Endodermal cell (in vitro differentiated cells): ENCODE measurements at regions not wholly inside any gene's neighbourhood (a gene's known extent, or its start where the extent isn't known, plus 50 kb on each side); places are given as distances from the start of the nearest gene placed in this dataset.

Source experiments
- DNase-seq: peaks from one replicate; pipeline ENCODE4 v3.0.0-alpha.2; 2017
- H3K27ac ChIP-seq: 2 replicates; pipeline ENCODE4 v1.5.1; 2013; ENCODE audit warnings: mild to moderate bottlenecking, low read depth, low read length, moderate library complexity
- H3K27me3 ChIP-seq: 2 replicates; pipeline ENCODE4 v1.6.1; 2013; ENCODE audit warnings: mild to moderate bottlenecking, low read length, moderate library complexity; ENCODE audit not compliant: insufficient read depth, control insufficient read depth, poor library complexity, severe bottlenecking
- H3K36me3 ChIP-seq: 2 replicates; pipeline ENCODE4 v1.7.0; 2013; ENCODE audit warnings: mild to moderate bottlenecking, low read length, moderate library complexity; ENCODE audit not compliant: control insufficient read depth, insufficient read depth
- H3K4me1 ChIP-seq: one replicate; pipeline ENCODE4 v1.7.0; 2013; ENCODE audit warnings: low read length; ENCODE audit not compliant: control insufficient read depth, insufficient read depth
- H3K4me3 ChIP-seq: 2 replicates; pipeline ENCODE4 v1.5.1; 2013; ENCODE audit warnings: mild to moderate bottlenecking, low read length, moderate library complexity
- H3K9ac ChIP-seq: 2 replicates; pipeline ENCODE4 v1.6.1; 2013; ENCODE audit warnings: mild to moderate bottlenecking, low read length, moderate library complexity; ENCODE audit not compliant: poor library complexity, severe bottlenecking; ENCODE audit errors: extremely low read depth
- H3K9me3 ChIP-seq: 2 replicates; pipeline ENCODE4 v1.6.1; 2013; ENCODE audit warnings: mild to moderate bottlenecking, low read length, moderate library complexity; ENCODE audit not compliant: control insufficient read depth
- H3K27ac Mint-ChIP-seq: 2 replicates; pipeline ENCODE4 v1.8.0; 2020; ENCODE audit warnings: mixed read lengths
- H3K27me3 Mint-ChIP-seq: 2 replicates; pipeline ENCODE4 v1.8.0; 2021; ENCODE audit warnings: mild to moderate bottlenecking, mixed read lengths; ENCODE audit not compliant: insufficient read depth
- H3K36me3 Mint-ChIP-seq: 2 replicates; pipeline ENCODE4 v1.8.0; 2020; ENCODE audit warnings: low read depth, mixed read lengths
- H3K4me1 Mint-ChIP-seq: 2 replicates; pipeline ENCODE4 v1.8.0; 2020; ENCODE audit warnings: mixed read lengths
- H3K4me3 Mint-ChIP-seq: 2 replicates; pipeline ENCODE4 v1.8.0; 2020; ENCODE audit warnings: mild to moderate bottlenecking, moderate library complexity, mixed read lengths
- H3K9me3 Mint-ChIP-seq: 2 replicates; pipeline ENCODE4 v1.8.0; 2020; ENCODE audit warnings: mild to moderate bottlenecking, mixed read lengths
- CTCF ChIP-seq: fragments of 200-600 bp; sonication (generic); conservative IDR thresholded peaks from 2 replicates; pipeline ENCODE4 v1.5.0; 2021; ENCODE audit warnings: antibody characterized with exemption, mild to moderate bottlenecking
- WGBS, 2 experiments: methylation state at CpG; one replicate each; pipeline versions ENCODE4 v1.1.5 to v1.1.7; 2013; ENCODE audit warnings: missing lambda C conversion rate in 2 of 2, mixed read lengths in 1 of 2; ENCODE audit not compliant: insufficient coverage in 1 of 2, insufficient read length in 1 of 2; 5-methylcytosine and 5-hydroxymethylcytosine counted together

GRCh38 chr12:47015381-47015780, 64.0 kb upstream of the PCED1B start:
- no peak for DNase-seq
- no peak overlapping the region for H3K27ac Mint-ChIP-seq
- Histone ChIP-seq H3K27me3 (no peaks in the 10 kb centered on the region), H3K4me3 (no peak overlapping the region), H3K4me1 (no peaks in the 10 kb centered on the region), H3K27ac (no peak overlapping the region), H3K9ac (no peak overlapping the region), H3K36me3 (no peaks in the 10 kb centered on the region), H3K9me3 (no peaks in the 10 kb centered on the region)
- peaks cover 8% of the 10 kb centered on the region for H3K27me3 Mint-ChIP-seq
- 96 to 100% methylated on average over 1 of the region's 1 CpG for WGBS, 2 experiments
- no peaks in the 10 kb centered on the region for H3K9me3 Mint-ChIP-seq
- no peaks in the 10 kb centered on the region for H3K36me3 Mint-ChIP-seq
- no peak overlapping the region for H3K4me3 Mint-ChIP-seq
- TF ChIP-seq CTCF, result no peak
- no peaks in the 10 kb centered on the region for H3K4me1 Mint-ChIP-seq

DNA sequence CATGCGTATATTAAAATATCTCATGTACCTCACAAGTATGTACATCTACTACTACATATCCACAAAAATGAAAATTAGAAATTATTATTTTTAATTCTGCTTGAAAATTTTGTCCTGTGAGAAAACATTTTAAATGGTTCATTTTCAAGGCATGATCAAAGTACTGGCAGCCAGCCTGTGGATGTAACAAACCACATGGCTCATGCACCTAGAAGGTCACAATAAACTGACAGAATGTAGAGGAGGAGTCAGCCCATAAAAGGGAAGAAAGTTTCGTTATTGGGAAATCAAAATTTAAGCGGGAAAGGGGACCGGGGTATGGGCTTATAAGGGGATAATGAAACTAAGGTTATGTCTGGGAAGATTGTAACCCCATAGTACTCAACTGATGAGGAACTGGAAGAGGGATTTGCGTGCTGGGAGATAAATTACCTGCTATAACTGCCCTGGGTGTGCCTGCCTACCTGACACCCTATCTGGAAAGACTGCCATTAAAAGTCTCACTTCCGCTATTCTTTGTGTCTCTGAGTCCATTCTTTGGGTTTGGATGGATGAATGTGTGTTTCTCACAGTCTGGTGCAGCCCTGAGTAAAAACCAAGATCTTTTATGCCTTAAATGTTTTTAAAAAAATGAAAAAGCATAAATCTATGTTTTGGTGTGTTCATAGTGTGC, 62.2 kb upstream of the PCED1B start:
- Mint-ChIP-seq H3K4me1 (no peaks in the 10 kb centered on the region), H3K36me3 (no peaks in the 10 kb centered on the region), H3K9me3 (no peaks in the 10 kb centered on the region), H3K27ac (no peak overlapping the region), H3K4me3 (no peak overlapping the region), H3K27me3 (peaks cover 8% of the 10 kb centered on the region)
- no peak for TF ChIP-seq CTCF
- Histone ChIP-seq H3K4me1 (no peaks in the 10 kb centered on the region), H3K36me3 (no peaks in the 10 kb centered on the region), H3K27ac (no peak overlapping the region), H3K4me3 (no peak overlapping the region), H3K9me3 (no peaks in the 10 kb centered on the region), H3K27me3 (no peaks in the 10 kb centered on the region), H3K9ac (no peak overlapping the region)
- DNase-seq, result no peak
- 89 to 90% methylated on average over 2 to 5 of the region's 6 CpGs for WGBS, 2 experiments

GRCh38 chr12:47017901-47018475, 61.4 kb upstream of the PCED1B start:
- no peak overlapping the region for H3K4me3 Mint-ChIP-seq
- Histone ChIP-seq H3K4me1 (no peaks in the 10 kb centered on the region), H3K27me3 (no peaks in the 10 kb centered on the region), H3K9me3 (no peaks in the 10 kb centered on the region), H3K4me3 (no peak overlapping the region), H3K9ac (no peak overlapping the region), H3K27ac (no peak overlapping the region), H3K36me3 (no peaks in the 10 kb centered on the region)
- H3K4me1 Mint-ChIP-seq, result no peaks in the 10 kb centered on the region
- H3K36me3 Mint-ChIP-seq, result no peaks in the 10 kb centered on the region
- H3K27me3 Mint-ChIP-seq, result peaks cover 8% of the 10 kb centered on the region
- H3K27ac Mint-ChIP-seq, result no peak overlapping the region
- no peaks in the 10 kb centered on the region for H3K9me3 Mint-ChIP-seq
- TF ChIP-seq CTCF, result no peak
- 96 to 100% methylated on average over 1 to 2 of the region's 2 CpGs for WGBS, 2 experiments
- DNase-seq, result no peak
